GM04503 (cell line): ENCODE measurements at regions not wholly inside any gene's neighbourhood (a gene's known extent, or its start where the extent isn't known, plus 50 kb on each side); places are given as distances from the start of the nearest gene placed in this dataset.

Experiments used
- DNase-seq: peaks from one replicate; pipeline ENCODE4 v3.0.0-alpha.2; 2012; ENCODE audit warnings: low read depth

DNA sequence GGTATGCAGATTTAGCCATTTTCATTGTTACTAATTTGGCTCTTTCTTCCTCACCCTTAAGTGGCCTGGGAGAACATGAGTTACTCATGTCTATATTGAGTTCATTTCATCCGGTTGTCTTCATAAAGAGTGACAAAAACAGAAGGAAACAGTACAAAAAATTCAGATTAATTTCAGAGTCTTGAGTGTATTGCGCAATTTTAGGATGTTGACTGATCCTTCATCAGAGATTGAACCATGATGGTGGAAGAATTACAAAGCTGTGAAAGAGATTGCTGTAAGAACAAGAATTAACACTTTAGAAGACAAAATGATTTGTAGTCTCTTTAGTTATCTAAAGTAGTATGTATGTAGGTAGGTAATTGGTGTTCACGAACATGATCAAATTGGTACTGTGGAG lies 194.0 kb upstream of the PPP1R3A start:
- no peak for DNase-seq

DNA sequence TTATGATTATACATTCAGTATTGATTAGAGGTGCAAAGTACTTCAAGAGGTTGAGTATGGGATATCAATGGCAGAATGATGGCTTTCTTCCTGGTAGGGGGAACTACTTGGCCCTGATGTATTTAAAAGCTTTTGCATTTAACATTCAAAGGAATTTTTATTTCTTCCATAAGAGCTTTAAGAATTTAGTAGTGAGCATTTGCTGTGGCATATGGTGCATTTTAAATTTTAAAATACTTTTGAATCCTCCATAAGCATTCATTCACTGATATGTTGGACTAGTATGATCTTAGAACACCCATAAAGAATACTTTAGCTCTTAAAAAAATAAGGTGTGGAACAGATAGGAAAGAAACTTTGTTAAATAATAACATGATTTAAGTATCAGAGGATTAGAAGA lies 191.9 kb upstream of the PPP1R3A start:
- DNase-seq = no peak

DNA sequence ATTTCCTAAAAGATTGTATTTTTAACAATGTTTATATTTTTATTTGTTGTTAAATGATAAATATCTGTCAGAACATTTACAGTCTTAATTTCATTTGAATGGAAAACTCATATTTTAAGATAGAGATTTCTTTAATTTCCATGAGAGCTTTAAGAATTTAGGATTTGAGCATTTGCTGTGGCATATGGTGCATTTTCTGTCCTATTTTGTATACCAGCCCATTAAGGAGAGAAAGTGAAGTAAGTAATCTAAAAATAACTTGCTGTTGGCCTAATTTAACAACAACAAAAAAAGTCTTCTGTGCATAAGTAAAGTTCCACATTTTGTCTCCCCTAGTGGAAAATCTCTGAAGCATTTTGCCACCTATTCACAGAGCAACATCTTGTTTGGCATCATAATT lies 190.9 kb upstream of the PPP1R3A start:
- no peak for DNase-seq

DNA sequence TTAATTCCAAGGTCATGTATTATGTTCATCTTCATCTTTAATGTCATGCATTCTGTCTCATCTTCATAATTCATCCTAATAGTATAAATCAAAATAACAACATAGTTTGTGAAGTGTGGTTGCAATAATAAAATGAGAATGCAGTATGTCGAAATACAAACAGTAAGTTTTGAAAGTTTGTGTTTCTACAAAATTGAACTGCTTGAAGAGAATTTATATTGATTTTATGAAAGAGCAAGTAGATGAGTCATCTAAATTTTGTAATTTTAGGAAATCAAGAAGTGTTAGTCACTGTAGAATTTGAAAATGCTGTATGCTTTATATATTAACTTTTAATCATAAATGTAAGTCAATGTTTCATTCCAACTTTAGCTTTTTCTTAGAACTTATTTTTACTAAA lies 190.5 kb upstream of the PPP1R3A start:
- no peak for DNase-seq

DNA sequence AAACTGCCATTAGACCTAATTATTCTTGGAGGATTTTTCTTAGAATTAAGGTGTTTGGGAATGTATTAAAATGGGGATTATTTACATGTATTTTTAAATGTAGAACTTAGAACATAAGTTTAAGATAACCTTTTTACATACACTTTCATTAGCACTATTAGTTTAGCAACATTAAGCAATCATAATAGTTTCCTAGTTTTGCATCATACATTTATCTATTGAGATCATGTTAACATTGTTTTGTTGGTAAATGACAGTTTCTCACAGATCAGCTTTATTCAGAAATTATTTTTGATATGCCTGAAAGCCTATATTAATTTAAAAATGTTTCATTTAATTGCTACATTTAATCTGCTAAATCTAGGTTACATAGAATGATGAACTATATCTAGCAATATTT lies 189.7 kb upstream of the PPP1R3A start:
- DNase-seq = no peak

DNA sequence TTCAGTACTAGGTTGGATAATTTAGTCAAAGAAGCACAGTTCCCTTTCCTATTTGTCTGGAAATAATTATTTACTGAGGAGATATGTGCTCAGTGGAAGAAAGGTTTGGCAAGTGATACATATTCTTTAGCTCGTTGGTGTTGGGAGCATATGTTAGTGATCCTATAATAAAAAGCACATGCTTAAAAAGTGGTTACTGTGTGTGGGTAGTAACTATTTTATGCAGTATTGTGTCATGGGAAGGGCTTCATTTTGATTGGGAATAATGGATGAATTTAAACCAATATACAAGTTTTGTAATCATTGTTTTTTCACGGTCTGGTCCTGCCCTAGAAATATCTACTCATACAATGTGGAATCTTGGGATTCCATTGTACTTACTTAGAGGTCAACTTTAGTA lies 188.7 kb upstream of the PPP1R3A start:
- DNase-seq = no peak

DNA sequence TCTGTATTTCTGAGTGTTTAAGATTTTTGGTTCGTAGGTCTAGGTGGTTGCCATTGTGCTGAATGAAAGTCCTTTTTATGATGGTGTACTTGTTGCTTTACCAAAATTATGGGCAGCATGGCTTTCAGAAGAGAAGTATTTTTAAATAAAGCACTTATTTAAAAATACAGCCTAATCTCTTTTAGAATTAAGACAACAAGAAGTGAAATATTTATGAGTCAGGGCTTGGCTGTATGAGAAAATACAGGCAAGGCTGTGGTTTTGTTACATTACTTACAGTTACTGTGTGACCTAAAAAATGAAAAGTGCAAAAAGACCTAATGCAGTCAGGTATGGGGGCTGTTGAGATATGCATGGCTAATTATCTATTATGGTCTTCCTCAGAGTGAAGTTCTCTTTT lies 185.2 kb upstream of the PPP1R3A start:
- DNase-seq = no peak

DNA sequence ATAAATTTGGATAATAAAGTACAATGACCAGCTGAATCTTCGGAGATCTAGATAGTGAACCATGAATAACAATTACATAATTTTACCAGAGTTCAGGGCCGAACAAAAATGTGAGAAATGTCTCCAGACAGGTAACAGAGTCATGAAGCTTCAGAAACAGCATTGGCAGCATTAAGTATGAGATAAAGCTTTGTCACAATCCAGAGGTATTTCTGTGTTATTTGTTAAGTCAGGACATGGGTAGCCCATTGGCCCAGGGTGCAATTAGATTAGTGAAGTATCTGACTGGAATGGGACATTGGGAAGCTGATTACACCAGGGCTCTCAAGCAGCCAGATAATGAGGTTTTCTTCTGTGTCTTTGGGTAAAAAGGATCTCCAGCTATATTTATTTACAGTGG lies 184.2 kb upstream of the PPP1R3A start:
- DNase-seq = no peak

DNA sequence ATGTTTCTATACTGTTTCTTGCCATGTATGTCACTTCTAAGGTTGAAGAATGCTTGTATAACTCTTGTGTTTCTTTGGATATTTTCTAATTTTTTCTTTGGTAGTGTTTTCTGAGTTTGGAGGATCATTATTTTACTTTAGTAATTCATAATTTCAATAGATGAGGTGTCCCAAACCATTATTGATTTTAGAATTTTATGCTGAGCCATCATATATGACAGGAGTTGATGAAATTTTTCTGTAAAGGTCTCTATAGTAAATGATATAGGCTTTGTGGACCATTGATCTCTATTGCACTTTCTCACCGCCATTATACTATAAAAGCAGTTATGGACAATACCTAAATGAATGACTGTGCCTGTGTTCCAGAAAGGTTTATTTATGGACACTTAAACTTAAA lies 183.3 kb upstream of the PPP1R3A start:
- DNase-seq = no peak

DNA sequence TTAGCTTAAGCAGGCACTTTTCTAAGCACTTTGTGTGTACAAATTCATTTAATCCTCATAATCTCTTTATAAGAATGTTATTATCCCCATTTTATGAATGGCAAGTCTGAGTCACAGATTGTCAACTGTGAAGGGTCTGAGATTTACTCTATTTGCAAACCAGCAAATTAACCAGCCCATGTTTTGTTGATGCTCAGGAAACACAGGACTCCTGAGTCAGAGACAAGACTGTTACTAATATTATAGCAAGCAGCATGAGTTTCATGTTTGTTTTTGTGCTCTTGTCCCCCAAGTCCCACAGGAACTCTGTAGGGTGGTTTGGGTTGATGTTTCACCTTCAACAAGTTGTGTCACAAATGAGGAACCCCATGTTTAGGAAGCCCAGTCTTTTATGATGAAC lies 182.0 kb upstream of the PPP1R3A start:
- DNase-seq = no peak

DNA sequence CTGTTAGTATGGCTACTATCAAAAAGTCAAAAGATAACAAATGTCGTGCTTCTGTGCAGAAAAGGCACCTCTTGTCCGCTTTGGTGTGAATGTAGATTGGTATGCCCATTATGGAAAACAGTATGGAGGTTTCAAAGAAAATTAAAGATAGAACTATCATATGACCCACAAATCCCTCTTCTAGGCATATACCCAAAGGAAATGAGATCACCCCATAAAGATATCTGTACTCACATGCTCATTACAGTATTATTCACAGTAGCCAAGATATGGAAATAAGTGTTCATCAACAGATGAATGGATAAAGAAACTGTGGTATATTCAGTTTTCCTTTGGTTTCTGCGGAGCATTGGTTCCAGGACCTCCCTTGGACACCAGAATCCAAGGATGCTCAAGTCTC lies 180.5 kb upstream of the PPP1R3A start:
- DNase-seq = no peak

DNA sequence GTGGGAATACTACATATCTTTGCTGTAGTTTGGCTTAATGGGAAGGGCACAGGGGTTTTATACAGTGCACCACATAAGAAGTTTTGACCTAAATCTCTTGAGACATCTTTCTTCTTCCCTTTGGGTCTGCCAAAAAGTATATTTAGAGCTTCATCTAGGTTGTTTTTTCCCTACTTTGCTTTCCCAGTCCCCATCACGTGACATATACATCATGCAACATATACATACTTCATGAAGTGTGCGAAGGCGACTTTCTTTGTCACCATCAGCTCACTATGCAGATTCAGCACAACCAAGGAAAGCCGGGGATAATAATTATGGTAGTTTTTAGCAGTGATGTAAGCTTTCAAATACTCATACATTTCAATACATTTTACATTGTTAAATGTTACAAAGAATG lies 177.1 kb upstream of the PPP1R3A start:
- no peak for DNase-seq

DNA sequence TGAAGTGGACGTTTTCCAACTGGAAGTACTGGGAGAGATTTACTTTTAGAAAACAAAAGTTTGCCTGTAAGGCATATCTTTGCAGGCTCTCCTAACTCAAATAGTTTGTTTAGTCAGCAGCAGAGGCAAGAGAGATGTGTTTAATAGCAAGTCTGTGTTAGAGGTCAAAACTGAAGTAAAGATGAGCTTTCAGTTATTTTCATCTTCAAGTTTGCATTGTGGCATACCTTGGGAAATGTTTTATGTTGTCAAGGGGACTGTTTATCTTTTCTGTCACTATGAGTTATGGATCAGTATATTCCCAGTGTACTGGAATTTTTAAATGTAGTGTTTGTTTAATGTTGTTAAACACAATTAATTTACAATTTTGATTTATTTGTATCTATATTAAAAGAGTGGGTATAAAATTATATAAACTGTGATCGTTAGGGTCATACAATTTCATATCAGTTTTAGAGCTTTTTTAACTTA lies 169.7 kb upstream of the PPP1R3A start:
- DNase-seq = no peak

DNA sequence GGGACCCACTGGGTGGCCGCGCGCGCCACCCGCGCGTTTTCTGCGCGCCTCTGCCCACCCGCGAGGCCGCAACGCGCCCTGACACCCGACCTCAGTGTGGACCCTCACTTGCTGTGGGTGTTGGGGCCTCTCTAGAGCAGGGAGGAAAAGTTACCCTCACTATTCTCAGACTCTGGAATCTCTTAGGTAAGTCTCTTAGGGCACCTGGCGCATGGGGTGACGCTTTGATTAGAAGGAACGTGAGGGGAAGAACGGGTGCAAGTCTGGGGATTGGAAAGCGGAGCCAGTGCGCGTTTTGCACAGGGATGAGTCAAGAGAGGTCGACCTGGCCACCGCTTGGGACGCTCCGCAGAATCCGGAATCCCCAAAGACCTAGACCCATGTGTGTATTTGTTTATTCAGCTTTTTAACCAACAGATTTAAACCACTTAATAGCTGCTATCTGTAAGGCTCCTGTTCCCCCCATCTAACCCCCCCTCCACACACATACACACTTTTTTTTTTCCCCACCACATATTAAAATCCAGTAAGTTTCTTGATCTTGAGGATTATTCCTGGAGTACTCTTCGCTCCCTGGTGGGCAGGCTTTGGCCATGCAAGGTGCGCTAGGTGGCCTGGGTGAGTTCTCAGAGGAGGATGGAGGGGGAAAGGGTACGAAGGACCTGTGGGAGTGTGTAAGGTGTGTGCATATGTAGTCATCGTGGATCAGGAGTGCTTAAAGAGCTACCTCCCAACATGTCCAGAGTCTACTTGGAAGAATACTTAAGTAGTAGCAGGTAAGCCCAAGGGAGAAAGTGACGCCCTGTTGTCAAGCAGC lies 169.1 kb upstream of the PPP1R3A start:
- DNase-seq = no peak

DNA sequence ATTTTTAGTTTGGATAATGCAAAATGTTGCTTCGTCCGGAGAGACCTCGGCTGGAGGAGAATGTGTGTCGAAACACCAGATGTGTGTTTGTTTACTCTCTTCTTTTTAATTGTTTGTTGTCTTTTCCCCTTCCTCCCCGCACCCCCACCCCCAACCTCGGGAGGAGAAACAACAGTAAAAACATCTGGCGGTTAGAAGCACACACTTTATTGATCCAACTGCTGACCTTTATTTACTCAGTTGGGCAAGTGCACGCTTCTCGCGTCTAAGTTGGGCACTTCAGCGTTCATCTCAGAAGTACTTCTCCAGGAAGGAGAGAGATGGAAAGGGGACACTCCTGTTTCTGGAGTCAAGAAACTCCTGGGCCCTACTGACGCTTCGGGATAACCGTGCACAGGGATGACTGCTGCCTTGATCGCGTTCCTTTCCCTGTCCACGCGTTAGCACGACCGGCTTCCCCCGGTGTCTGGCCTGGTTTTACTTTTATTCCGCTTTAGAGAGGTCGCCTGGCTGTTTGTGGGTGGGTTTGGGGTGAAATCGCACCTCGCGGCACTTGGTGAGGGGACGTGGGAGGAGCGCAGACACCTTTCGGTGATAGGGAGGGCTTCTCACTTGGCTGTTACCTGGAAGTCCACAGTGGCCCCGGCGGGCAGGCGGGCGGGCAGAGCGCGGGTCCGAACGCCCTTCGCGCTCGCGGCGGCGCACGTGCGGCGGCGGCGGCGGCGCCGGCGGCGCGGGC lies 168.3 kb upstream of the PPP1R3A start:
- DNase-seq = no peak

DNA sequence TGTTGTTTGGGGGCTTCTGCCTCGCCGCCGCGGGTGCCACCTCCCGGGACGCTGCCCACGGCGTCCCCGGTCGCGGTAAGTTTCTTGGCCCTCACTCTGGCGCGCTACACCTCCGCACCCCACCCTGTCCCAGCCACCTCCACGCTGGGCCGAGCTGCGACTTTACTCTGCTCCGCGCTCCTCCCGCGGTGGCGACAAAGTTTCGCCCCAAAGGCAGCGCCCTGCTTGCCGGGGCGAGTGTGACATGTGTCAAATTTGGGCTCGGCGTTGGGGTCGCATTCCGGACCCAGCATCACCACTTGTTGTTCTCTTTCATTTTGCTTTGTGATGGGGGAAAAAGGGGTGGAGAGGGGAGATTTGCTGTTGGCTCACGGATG lies 167.7 kb upstream of the PPP1R3A start:
- no peak for DNase-seq

DNA sequence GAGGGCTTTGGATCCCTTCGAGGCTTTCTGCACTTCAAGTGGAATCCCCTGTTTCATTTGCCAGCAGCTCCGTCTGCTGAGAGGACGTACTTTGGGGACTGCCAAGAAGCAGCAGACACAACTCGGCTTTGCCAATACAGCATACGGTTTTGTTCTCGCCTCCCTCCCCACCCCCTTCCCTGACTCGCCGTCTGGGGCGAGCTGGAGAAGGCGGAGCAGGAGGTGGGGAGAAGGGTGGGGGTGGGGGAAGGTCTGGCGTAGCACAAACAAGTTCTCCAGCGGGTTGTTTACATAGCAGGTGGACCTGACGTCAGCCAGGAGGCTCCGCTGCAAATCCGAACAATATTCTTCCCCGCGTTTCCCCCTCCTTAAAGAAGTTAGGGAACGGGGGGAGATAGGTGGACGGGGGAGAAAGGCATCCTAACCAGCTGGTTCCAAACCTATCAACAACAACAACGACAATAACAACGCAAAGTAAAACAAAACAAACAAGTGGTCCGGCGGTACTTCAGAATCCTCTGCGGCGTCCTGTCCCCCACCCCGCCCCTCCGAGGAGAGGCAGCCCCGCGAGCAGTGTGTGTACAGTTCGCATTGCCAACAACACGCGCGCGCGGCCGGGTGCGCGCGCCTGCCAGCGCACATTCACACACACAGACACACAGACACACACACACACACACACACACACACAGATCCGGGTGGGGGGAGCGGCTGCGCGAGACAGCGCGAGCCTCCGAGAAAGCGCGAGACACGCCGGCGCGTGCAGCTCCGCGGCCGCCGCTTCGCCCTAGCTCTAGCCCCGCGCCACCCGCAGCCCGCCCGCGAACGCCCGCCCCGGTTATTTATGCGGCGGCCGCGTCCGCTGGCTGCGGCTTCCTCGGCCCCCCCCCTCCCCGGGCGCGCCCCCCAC lies 167.0 kb upstream of the PPP1R3A start:
- no peak for DNase-seq

DNA sequence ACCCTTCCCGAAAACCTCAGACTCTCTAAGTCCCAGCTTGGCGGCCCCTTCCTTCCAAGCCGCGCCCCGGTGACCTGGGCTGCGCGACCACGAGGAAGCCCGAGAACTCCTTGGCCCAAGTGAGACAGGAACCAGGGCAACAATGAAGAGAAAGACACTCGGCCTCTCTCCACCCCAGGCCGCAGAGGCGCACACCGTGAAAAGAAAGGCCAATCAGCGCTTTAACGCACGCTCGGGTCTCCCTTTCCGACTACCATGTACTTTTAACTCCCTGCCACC lies 166.4 kb upstream of the PPP1R3A start:
- DNase-seq = no peak

DNA sequence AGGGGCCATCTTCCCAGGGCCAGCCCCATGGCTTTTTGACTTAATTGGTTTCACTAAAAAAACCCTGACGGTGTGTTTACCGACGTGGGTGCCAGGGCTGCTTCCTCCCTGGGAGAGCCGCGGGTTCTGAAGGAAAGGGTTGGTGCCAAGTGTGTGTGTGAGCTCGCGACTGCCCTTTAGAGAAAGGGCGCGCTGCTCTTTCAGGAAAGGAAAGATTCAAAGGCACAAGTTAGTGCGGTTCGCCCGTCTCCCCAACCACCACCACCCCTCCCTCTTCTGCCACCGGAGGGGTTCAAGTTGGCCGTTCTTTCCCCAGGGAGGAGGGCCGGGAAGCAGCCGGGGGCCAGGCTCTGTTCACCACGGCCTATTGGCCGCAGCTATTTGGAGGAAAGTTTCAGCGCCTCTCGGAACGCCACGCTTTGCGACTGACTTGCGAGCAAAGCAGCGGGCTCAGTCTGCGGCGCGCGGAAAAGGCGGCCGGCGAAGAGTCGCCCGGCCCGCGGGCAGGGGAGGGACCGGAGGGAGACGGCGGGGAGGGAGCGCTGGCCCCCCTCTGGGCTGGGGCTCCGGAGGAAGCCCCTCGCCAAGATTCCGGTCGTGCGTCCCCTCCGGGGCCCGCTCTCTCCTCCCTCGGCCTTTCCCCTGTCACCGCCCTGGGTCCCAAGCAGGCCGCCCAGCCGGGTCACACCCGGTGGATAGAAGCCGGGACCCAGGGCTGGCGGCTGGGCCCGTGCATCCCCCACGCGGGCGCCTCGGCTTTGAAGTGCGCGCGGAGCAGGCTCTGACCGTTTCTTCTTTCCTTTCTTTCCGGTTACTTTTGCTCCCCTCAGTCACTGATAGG lies 165.9 kb upstream of the PPP1R3A start:
- no peak for DNase-seq

DNA sequence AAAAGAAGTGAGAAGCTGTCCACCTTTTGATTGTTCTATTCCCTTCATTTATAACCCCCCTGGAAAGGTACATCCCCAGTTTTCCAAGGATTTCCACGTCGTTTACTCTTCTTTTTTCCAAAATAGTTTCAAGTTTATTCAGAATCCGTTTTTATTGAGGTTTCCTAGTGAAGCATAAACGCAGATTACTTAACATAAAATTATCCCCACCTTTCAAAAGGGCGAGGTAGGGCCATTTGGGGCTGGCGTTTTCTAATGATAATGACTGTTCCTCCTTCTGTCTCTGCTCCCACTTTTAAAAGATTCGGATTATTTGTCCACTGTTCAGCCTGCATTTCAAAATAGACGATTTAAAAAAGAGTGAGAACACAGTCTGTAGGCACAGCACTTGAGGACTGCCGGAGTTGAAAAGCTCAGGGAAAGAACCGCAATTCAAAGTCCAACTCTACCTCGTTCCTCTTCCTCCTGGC lies 165.2 kb upstream of the PPP1R3A start:
- DNase-seq = no peak

DNA sequence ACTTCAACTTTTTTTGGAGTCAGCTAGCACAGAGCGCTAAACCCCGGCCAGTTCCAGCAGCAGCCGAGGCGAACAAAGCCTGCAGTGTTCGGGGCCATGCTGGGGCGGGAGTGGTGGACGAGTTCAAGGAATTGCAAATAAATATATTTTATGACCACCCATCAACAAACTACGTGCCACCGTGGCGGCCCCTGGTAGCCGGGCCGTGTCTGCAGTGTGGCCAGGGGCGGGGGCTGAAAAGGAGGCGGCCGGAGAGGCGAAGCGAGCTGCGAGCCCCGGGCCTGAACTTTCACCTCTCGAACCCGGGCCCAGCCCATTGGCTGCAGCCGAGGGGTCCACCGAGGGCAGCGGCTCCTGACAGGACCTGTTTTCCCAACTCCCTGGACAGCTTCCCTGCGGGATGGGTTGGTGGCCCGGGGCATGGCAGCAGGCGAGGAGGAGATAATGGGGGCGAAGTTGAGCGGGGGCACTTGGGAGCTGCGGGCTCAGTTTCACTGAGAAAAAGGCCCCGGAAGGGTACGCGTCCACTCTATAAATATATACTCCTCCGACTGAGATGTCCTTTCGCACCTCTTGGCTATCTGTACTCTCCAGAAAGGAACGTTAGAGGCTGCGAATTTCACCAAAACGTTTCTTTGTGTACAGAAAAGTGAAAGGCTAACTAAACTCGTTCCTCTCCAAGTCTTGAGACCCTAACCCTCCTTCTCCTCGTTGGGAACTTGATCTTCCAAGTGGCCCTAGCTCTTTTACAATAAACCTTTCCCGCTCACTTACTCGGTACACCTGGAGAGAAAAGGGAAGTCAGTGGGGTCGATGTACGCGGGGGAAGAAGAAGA lies 164.6 kb upstream of the PPP1R3A start:
- no peak for DNase-seq
